Type B pancreatic cell (in vitro differentiated cells): ENCODE measurements at regions not wholly inside any gene's neighbourhood (a gene's known extent, or its start where the extent isn't known, plus 50 kb on each side); places are given as distances from the start of the nearest gene placed in this dataset.

Experiments
- DNase-seq: peaks from one replicate; pipeline ENCODE4 v3.0.0; 2021; ENCODE audit warnings: mixed read lengths; ENCODE audit not compliant: unreplicated experiment; ENCODE audit errors: extremely low spot score
- H3K27ac Mint-ChIP-seq: 2 replicates; pipeline ENCODE4 v1.8.0; 2021; ENCODE audit warnings: mild to moderate bottlenecking, mixed read lengths
- H3K27me3 Mint-ChIP-seq: 2 replicates; pipeline ENCODE4 v1.8.0; 2021; ENCODE audit warnings: mixed read lengths
- H3K36me3 Mint-ChIP-seq: 2 replicates; pipeline ENCODE4 v1.8.0; 2021; ENCODE audit warnings: mixed read lengths
- H3K4me1 Mint-ChIP-seq: one replicate; pipeline ENCODE4 v1.8.0; 2021; ENCODE audit warnings: mixed read lengths; ENCODE audit not compliant: unreplicated experiment
- H3K4me3 Mint-ChIP-seq: 2 replicates; pipeline ENCODE4 v1.8.0; 2021; ENCODE audit warnings: mild to moderate bottlenecking, mixed read lengths
- H3K9me3 Mint-ChIP-seq: 2 replicates; pipeline ENCODE4 v1.8.0; 2021; ENCODE audit warnings: mixed read lengths
- TF ChIP-seq, protein P1 (sequence below): fragments of 200-600 bp; sonication (generic); conservative IDR thresholded peaks from 2 replicates; pipeline ENCODE4 v1.5.0; 2021; ENCODE audit warnings: antibody characterized with exemption, mild to moderate bottlenecking

DNA sequence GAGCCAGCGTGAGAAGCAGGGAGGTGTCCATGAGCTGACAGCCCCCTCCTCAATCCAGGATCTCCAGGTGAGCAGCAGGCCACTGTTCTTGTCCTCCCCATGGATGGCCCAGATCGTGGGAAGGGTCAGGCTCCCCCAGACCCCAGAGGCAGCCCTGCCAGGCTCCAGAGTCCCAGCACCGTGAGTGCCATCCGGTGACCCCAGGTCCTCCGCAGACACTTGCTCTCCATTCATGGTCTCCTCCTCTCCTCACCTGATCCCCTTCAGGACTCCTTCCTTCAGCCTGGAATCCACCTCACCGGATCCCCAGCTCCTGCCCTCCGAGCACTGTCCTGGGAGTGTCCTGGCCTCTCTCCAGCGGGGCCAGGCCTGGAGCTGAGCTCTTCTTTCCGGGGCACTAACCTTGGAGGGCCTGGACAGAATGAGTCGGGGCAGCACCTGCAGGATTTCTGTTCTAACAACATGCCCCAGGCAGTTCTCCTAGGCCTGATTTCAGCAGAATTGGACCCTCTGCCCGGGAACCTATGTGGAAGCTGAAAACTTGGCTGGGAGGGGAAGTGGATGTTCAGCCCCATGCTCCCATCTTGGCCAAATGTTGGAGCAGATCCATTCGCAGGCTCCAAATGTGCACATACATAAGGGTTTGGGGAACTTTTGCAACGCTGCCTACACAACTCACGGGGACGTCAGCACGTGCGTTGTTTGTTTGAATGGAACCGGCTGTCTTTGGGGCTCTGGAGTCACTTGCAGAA is 341.6 kb upstream of the SFSWAP start:
- no peak for DNase-seq
- no peak overlapping the region for H3K27ac Mint-ChIP-seq

GRCh38 chr12:131370321-131370720 is 340.6 kb upstream of the SFSWAP start:
- no peak for DNase-seq
- H3K27ac Mint-ChIP-seq, result no peak overlapping the region
- H3K27me3 Mint-ChIP-seq, result peaks cover 5% of the 10 kb centered on the region
- TF ChIP-seq, protein P1, sequence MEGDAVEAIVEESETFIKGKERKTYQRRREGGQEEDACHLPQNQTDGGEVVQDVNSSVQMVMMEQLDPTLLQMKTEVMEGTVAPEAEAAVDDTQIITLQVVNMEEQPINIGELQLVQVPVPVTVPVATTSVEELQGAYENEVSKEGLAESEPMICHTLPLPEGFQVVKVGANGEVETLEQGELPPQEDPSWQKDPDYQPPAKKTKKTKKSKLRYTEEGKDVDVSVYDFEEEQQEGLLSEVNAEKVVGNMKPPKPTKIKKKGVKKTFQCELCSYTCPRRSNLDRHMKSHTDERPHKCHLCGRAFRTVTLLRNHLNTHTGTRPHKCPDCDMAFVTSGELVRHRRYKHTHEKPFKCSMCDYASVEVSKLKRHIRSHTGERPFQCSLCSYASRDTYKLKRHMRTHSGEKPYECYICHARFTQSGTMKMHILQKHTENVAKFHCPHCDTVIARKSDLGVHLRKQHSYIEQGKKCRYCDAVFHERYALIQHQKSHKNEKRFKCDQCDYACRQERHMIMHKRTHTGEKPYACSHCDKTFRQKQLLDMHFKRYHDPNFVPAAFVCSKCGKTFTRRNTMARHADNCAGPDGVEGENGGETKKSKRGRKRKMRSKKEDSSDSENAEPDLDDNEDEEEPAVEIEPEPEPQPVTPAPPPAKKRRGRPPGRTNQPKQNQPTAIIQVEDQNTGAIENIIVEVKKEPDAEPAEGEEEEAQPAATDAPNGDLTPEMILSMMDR, result no peak
- no peaks in the 10 kb centered on the region for H3K9me3 Mint-ChIP-seq
- H3K4me3 Mint-ChIP-seq, result no peak overlapping the region
- H3K36me3 Mint-ChIP-seq, result no peaks in the 10 kb centered on the region
- H3K4me1 Mint-ChIP-seq, result peaks cover 9% of the 10 kb centered on the region

More for the DNA sequence above, 341.6 kb upstream of the SFSWAP start:
- Mint-ChIP-seq H3K27me3 (peaks cover 4% of the 10 kb centered on the region), H3K36me3 (no peaks in the 10 kb centered on the region), H3K4me1 (peaks cover 9% of the 10 kb centered on the region), H3K4me3 (no peak overlapping the region), H3K9me3 (no peaks in the 10 kb centered on the region)
- TF ChIP-seq, protein P1, result no peak

GRCh38 chr12:131370791-131371347 is 340.0 kb upstream of the SFSWAP start:
- Mint-ChIP-seq H3K27ac (no peak overlapping the region), H3K36me3 (no peaks in the 10 kb centered on the region), H3K27me3 (peaks cover 5% of the 10 kb centered on the region), H3K4me1 (peaks cover 9% of the 10 kb centered on the region), H3K9me3 (no peaks in the 10 kb centered on the region), H3K4me3 (no peak overlapping the region)
- TF ChIP-seq, protein P1, result no peak
- no peak for DNase-seq

GRCh38 chr12:131371401-131372170 is 339.3 kb upstream of the SFSWAP start:
- Mint-ChIP-seq H3K9me3 (no peaks in the 10 kb centered on the region), H3K36me3 (no peaks in the 10 kb centered on the region), H3K27ac (peak overlapping the region; percentile 24), H3K4me1 (peaks cover 9% of the 10 kb centered on the region), H3K4me3 (no peak overlapping the region), H3K27me3 (peaks cover 5% of the 10 kb centered on the region)
- no peak for DNase-seq
- TF ChIP-seq, protein P1, result no peak

DNA sequence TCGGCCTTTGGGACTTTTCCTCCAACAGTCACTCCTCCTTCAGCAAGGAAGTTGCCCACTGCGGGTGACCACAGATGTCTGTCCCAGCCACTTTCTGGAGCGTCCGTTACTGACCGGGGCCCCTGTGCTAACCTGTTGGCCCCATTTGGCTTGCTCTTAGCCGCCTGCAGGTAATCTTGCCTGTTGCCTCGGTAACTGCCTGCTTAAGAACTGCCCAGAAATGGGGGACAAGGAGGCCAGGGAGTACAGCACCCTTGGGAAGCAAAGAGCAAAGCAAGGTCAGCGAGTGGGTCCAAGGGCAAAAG is 338.8 kb upstream of the SFSWAP start:
- no peaks in the 10 kb centered on the region for H3K9me3 Mint-ChIP-seq
- no peak overlapping the region for H3K4me3 Mint-ChIP-seq
- H3K27me3 Mint-ChIP-seq, result peaks cover 5% of the 10 kb centered on the region
- TF ChIP-seq, protein P1, result no peak
- no peaks in the 10 kb centered on the region for H3K36me3 Mint-ChIP-seq
- DNase-seq, result no peak
- peaks cover 9% of the 10 kb centered on the region for H3K4me1 Mint-ChIP-seq
- no peak overlapping the region for H3K27ac Mint-ChIP-seq
